Neuron (in vitro differentiated cells): ENCODE measurements at regions not wholly inside any gene's neighbourhood (a gene's known extent, or its start where the extent isn't known, plus 50 kb on each side); places are given as distances from the start of the nearest gene placed in this dataset.
"Not testable (repeated sequence)": the region's sequence is repeated elsewhere in the genome, so short reads cannot be mapped to it uniquely, and the experiment has no call there.

Source experiments
- H2AFZ ChIP-seq: one replicate; pipeline ENCODE4 v1.6.1; 2013; ENCODE audit warnings: low read depth, mild to moderate bottlenecking, inconsistent platforms, low read length, moderate library complexity
- H3K27me3 ChIP-seq: one replicate; pipeline ENCODE4 v1.6.1; 2013; ENCODE audit warnings: low read length; ENCODE audit not compliant: insufficient read depth
- H3K36me3 ChIP-seq: one replicate; pipeline ENCODE4 v1.6.1; 2013; ENCODE audit warnings: low read length; ENCODE audit not compliant: insufficient read depth
- H3K4me1 ChIP-seq: one replicate; pipeline ENCODE4 v1.6.1; 2013; ENCODE audit warnings: low read length; ENCODE audit not compliant: insufficient read depth
- H3K4me3 ChIP-seq: 2 replicates; pipeline ENCODE4 v1.5.1; 2013; ENCODE audit warnings: mild to moderate bottlenecking, low read length, moderate library complexity
- H3K9me3 ChIP-seq: one replicate; pipeline ENCODE4 v1.6.1; 2013; ENCODE audit warnings: low read length

- Histone ChIP-seq H3K4me3 (peak overlapping the region; percentile 21), H3K4me1 (no peaks in the 10 kb centered on the region), H2AFZ (no peak overlapping the region), H3K27me3 (peaks cover 20% of the 10 kb centered on the region), H3K9me3 (no peaks in the 10 kb centered on the region), H3K36me3 (no peaks in the 10 kb centered on the region)
Observed at GRCh38 chr1:161427733-161428516, 60.2 kb upstream of the CFAP126 start.

- H3K36me3 ChIP-seq, H2AFZ ChIP-seq, H3K4me1 ChIP-seq, H3K9me3 ChIP-seq, H3K4me3 ChIP-seq: not testable (repeated sequence)
- peaks cover 12% of the 10 kb centered on the region for H3K27me3 ChIP-seq
Observed at GRCh38 chr1:161422914-161423313, 55.2 kb upstream of the CFAP126 start.

- peaks cover 2% of the 10 kb centered on the region for H3K4me1 ChIP-seq
- no peaks in the 10 kb centered on the region for H3K36me3 ChIP-seq
- H3K9me3 ChIP-seq, result no peaks in the 10 kb centered on the region
- peaks cover 4% of the 10 kb centered on the region for H3K27me3 ChIP-seq
- H3K4me3 ChIP-seq, result no peak overlapping the region
- no peak overlapping the region for H2AFZ ChIP-seq
Observed at GRCh38 chr1:161421456-161421855, 53.8 kb upstream of the CFAP126 start.

GRCh38 chr1:161420763-161421455, 53.2 kb upstream of the CFAP126 start:
- Histone ChIP-seq H2AFZ (no peak overlapping the region), H3K27me3 (peaks cover 3% of the 10 kb centered on the region), H3K4me3 (peak overlapping the region; percentile 27)

GRCh38 chr1:161417536-161417935, 49.9 kb upstream of the CFAP126 start:
- not testable (repeated sequence) for H3K27me3 ChIP-seq, H2AFZ ChIP-seq, H3K9me3 ChIP-seq, H3K4me3 ChIP-seq, H3K4me1 ChIP-seq, H3K36me3 ChIP-seq

More at GRCh38 chr1:161420763-161421455, 53.2 kb upstream of the CFAP126 start:
- no peaks in the 10 kb centered on the region for H3K36me3 ChIP-seq
- H3K4me1 ChIP-seq, result peaks cover 2% of the 10 kb centered on the region
- no peaks in the 10 kb centered on the region for H3K9me3 ChIP-seq
